Globus pallidus (tissue), 1 donor: ENCODE measurements at regions not wholly inside any gene's neighbourhood (a gene's known extent, or its start where the extent isn't known, plus 50 kb on each side); places are given as distances from the start of the nearest gene placed in this dataset.

Experiments used
- DNase-seq: peaks from one replicate; pipeline ENCODE4 v3.0.0-alpha.2; 2015; ENCODE audit warnings: low spot score

- DNase-seq = peak; percentile 99
Measured at GRCh38 chr1:175865041-175865766, 121.8 kb upstream of the TNR start.

- no peak for DNase-seq
Measured at GRCh38 chr1:175864625-175865024, 121.2 kb upstream of the TNR start.

- DNase-seq = no peak
Measured at GRCh38 chr1:175864183-175864582, 120.8 kb upstream of the TNR start.

- peak; percentile 72 for DNase-seq
Measured at GRCh38 chr1:175863299-175864050, 120.1 kb upstream of the TNR start.

- no peak for DNase-seq
Measured at GRCh38 chr1:175862408-175862807, 119.0 kb upstream of the TNR start.

GRCh38 chr1:175861626-175862367 lies 118.4 kb upstream of the TNR start:
- DNase-seq = no peak

- DNase-seq = peak; percentile 74
Measured at GRCh38 chr1:175857756-175858155, 114.4 kb upstream of the TNR start.

GRCh38 chr1:175853681-175854080 lies 110.3 kb upstream of the TNR start:
- DNase-seq = no peak

GRCh38 chr1:175851749-175852148 lies 108.4 kb upstream of the TNR start:
- DNase-seq = no peak

GRCh38 chr1:175848329-175848728 lies 104.9 kb upstream of the TNR start:
- DNase-seq = peak; percentile 38

GRCh38 chr1:175845985-175846384 lies 102.6 kb upstream of the TNR start:
- no peak for DNase-seq

- no peak for DNase-seq
Measured at GRCh38 chr1:175845338-175845737, 101.9 kb upstream of the TNR start.

GRCh38 chr1:175844877-175845276 lies 101.5 kb upstream of the TNR start:
- DNase-seq = no peak

- DNase-seq = no peak
Measured at GRCh38 chr1:175842550-175842949, 99.2 kb upstream of the TNR start.

- no peak for DNase-seq
Measured at GRCh38 chr1:175841738-175842187, 98.4 kb upstream of the TNR start.

GRCh38 chr1:175840787-175841186 lies 97.4 kb upstream of the TNR start:
- no peak for DNase-seq

- no peak for DNase-seq
Measured at GRCh38 chr1:175839779-175840669, 96.6 kb upstream of the TNR start.

- no peak for DNase-seq
Measured at GRCh38 chr1:175834597-175834996, 91.2 kb upstream of the TNR start.

GRCh38 chr1:175833951-175834350 lies 90.6 kb upstream of the TNR start:
- DNase-seq = no peak

GRCh38 chr1:175833502-175833901 lies 90.1 kb upstream of the TNR start:
- DNase-seq = no peak

GRCh38 chr1:175830500-175830899 lies 87.1 kb upstream of the TNR start:
- no peak for DNase-seq

- no peak for DNase-seq
Measured at GRCh38 chr1:175829845-175830244, 86.5 kb upstream of the TNR start.
